ENCODE measurements at regions not wholly inside any gene's neighbourhood (a gene's known extent, or its start where the extent isn't known, plus 50 kb on each side); places are given as distances from the start of the nearest gene placed in this dataset.
A peak's percentile ranks its signal among the peaks of the same experiment; 100 is the strongest.

DNA sequence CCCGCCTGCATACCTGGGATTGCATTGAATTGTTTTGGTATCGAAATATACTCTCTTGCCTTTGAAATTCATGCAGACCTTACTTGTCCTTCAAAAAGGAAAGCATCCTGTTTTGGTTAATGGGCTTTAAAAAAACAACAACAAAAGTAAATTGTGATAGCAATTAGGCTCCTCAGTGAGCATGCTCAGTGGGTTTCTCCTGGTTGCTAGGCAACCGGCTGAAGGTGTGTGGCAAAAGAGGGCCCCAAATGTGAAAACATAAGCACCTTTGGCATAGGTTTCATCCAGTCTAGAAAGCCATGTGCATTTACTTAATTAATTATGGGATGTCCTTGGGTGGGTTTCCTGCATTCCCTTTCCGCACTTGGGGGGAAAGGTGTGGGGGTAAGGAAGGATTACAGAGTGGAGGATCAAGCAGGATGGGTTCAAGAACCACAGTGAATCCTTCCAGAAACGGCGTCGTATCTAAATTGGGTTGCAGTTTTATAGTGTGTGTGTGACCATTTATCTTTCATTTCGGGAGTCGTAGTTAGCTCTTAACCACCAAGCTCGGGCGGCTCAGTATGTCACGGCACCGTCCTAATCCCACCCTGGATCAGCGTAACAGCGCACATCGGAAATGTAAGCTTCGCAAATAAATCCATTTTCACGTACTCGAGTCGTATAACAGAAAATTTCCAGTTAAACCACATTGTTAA, 274.9 kb upstream of the TCF4 start:
- no peak for DNase-seq

GRCh38 chr18:55861266-55861665, 273.3 kb upstream of the TCF4 start:
- peak; percentile 4 for DNase-seq

DNA sequence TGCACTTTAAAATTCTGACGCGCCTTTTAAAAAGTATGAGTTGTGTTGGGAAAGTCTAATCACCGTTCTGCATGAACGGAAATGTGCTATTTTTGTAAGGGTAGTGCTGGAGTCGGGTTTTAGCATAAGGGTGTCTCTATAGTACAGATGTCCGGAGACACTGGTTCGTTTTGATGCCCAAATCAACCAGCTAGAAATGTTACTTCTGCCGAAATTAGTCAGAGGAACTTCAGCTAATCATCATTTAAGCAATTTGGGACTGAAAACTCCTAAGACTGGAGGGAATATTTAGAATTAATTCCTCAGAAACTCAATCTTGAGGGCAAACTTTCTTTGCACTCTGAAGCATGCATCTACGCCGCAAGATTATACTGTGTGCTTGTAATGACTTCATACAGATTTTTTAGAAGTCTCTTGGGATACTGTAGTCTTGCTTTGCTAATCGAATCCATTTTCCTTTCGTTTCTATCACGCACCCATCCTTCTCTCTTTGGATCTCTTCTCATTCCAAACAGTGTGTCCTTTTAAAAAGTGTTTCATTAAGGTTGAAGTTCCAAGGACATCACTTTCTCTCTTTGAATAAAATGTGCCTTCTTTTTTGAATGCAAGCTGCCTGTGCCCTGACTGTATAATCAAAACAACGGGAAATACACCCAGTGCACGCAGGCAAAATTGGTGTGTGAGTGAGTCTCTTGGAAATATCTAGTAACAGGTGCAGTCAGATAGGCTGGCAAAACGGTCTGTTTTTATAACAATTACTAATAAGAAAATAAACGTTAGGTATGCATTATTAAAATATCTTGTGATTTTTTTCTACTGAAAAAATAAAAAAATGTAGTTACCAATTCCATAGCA, 270.9 kb upstream of the TCF4 start:
- DNase-seq: no peak

DNA sequence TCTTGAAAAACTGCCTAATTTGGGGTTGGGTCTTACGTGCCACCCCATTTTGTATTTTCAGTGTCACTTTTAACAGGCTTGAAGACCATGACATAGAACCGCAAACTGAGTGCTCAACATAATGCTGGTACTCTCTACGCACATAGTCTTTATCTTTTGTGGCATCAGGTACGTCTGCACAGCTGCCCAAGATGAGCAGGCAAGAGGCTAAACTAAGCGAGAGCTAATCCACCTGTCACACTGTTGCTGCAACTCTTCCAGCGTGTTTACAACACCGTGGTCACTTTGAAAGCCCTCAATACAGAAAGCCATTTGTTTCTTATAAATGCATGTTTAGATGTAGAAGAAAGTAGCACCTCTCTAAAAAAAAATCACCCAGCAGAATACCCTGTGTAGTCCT, 270.0 kb upstream of the TCF4 start:
- DNase-seq: no peak

DNA sequence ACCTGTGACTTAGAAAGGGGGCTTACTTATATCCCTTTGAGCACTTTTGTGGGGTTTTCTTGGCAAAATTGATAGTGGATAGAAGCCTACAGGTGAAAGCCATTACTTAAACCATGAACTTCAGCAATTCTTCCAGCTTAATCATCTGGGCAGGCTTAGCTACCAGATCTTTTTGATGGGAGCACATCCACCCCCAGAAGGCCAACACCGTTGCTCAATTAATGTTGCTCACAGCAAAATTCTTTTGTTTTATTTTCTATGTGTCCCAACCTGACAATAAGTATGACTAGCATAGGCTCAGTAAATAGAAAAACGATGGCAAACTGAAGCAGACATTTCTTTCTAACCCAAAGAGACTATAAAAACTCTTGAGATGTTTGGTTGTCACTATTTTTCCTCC, 269.4 kb upstream of the TCF4 start:
- DNase-seq: no peak

- DNase-seq: no peak
Measured at GRCh38 chr18:55856679-55857078, 268.7 kb upstream of the TCF4 start.

- DNase-seq: no peak
Measured at GRCh38 chr18:55856229-55856628, 268.2 kb upstream of the TCF4 start.

DNA sequence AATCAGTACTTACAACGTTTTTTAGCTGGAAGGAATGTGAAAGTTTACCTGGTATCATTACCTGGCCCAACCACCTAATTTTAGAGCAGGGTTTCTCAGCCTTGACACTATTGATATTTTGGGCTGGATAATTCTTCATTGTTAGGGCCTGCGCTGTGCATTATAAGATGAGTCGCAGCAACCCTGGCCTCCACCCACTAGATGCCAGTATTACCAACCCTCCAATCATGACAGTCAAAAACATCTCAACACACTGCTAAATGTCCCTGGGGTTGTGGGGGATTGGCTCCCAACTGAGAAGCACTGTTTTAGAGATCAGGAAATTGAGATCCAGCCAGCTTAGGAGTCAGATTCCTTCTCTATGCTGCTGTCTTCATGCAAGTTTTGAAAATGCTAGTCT, 265.3 kb upstream of the TCF4 start:
- no peak for DNase-seq

GRCh38 chr18:55850904-55851303, 262.9 kb upstream of the TCF4 start:
- no peak for DNase-seq

- DNase-seq: no peak
Measured at GRCh38 chr18:55849391-55849790, 261.4 kb upstream of the TCF4 start.

DNA sequence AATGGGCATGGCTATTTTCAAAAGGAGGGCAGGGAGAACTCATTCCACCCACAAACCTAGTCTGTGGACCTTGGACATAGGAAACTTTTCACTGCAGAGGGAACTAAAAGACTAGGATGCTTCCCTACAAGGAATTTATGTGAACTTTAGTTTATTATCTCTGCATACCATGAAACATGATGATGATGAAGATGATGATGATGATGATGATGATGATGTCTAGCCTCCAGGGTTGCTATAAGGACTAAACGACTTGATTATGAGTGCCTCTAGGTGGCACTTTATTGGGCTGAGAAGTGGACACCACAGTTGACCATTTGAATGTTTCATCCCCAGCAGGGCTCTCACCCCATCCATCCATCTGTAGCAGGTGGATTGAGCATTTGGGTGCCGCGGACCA, 260.0 kb upstream of the TCF4 start:
- no peak for DNase-seq

DNA sequence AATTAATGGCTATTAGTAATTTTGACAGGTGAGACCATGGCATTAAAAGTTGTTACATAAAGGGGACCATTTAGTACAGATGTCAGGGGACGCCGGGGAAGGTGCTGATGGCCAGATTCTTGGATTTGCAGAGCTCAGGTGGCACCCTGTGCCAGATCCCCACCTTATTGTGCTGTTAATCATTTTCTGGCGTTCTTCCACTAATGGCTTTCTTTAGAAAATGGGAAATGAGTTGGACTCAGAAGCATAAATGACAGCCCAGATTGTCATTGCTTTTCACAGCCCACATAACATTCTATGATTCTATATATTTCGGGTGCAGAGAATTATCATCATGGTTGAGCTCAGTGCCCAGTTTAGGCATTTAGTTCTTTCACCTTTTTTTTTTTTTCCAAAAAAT, 257.2 kb upstream of the TCF4 start:
- no peak for DNase-seq

DNA sequence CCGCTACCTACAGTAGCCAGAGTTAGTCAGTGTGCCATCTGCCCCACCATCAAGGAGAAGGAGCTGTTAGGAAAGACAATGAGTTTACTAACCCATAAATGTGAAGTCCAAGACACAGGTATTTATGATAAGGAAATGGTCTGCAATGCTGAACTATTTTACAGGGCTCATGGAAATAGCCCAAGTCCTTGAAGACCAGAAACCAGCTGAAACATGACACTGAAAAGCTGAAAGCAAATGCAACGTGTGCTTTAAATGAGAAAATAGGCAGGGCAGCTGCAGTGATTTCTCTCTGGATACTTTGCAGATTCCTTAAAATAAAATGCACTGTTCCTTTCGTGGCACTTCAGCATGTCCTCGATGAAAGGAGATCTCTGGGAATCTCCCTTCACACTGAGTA, 256.4 kb upstream of the TCF4 start:
- no peak for DNase-seq

- DNase-seq: no peak
Measured at GRCh38 chr18:55841314-55841713, 253.3 kb upstream of the TCF4 start.

GRCh38 chr18:55840601-55841170, 252.7 kb upstream of the TCF4 start:
- no peak for DNase-seq

- DNase-seq: no peak
Measured at GRCh38 chr18:55839343-55839742, 251.4 kb upstream of the TCF4 start.

DNA sequence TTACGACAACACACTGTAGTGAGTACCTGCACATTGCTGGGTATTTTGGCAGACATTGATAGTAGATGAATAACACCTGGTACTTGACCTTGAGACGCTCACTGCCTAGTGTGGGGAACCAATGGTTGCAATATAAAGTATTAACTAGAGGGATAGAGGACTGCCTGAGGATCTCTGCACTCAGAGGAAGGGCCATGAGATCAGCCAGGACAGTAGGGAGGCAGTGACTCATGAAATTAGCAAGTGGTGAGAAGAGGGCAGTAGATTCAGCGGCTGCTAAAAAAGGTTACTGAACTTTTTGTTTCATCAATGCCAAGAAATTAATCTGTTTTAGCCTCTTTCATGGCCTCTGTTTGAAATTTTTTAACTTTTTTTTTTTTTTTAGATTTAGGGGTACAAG, 250.8 kb upstream of the TCF4 start:
- no peak for DNase-seq

GRCh38 chr18:55838319-55838718, 250.3 kb upstream of the TCF4 start:
- no peak for DNase-seq

DNA sequence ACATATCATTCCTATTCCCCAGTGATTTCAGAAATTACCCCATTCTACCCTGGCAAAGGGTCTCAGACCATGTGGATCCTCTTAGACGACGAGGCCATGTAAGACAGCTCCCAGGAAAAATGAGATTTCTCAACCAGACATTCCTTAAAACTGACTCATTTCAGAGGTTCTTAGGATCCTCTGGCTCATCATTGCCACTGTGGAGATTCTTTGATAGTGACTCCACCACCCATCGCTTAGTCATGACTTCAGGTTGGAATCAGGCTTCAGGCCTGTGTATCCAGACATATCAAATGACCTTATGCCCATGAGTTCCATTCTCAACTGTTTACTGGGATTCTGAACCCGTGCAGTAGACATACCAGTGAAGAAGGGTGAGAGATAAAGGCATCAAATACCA, 245.6 kb upstream of the TCF4 start:
- no peak for DNase-seq

DNA sequence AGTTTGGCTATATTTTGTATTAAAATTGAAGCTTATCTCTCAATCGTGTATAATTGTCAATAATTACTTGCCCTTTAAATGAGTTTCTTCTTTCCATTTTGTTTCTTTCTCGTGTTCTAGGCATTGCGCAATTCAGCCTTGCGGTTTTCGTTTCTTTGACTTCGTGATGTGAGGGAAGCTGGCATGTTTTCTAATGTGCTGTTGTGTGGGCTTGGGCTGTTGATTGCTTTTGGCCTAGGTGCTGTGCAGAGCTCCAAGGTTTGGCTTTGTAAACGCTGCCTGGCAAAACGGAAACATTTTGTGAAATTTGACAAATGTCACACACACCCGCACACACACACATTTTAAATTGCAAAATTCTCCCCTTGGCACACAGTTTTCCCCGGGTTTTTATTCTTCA, 242.6 kb upstream of the TCF4 start:
- DNase-seq: no peak

- DNase-seq: no peak
Measured at GRCh38 chr18:55821219-55821618, 233.2 kb upstream of the TCF4 start.

DNA sequence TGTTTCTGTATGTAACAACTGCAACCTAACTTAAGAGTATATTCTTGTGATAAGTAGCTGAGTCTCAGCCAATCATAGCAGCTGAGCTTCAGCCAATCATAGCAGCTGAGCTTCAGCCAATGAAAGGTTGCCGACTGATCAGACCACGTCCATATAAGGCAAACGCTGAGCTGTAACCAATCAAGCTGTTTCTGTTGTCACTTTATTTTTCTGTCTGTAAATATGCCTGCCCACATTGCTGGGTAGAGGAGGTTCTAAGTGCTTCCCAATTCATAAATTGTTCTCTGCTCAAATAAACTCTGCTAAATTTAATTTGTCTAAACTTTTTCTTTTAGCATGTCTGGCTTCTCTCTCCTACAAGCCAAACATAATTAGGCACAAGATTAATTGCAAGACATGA, 231.5 kb upstream of the TCF4 start:
- no peak for DNase-seq

- no peak for DNase-seq
Measured at GRCh38 chr18:55818284-55818683, 230.3 kb upstream of the TCF4 start.

DNA sequence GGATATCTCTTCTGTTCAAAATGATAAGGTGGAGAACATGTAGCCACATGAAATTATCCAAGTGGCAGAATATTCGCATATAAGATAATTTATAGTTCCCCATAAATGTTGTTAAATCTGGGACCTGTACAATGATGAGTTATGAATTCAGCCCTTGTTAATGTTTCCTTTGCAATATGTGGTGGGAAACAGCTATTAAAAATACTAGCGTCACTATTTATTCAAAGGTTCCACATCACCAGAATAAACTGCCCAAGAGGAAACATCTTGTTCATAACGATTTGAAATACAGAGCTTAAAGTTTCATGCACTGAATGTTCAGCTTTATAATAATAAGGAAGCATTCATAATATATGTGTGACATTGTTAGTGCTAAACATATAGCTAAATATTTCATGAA, 223.9 kb upstream of the TCF4 start:
- DNase-seq: no peak
